ENCODE measurements at regions not wholly inside any gene's neighbourhood (a gene's known extent, or its start where the extent isn't known, plus 50 kb on each side); places are given as distances from the start of the nearest gene placed in this dataset.

DNA sequence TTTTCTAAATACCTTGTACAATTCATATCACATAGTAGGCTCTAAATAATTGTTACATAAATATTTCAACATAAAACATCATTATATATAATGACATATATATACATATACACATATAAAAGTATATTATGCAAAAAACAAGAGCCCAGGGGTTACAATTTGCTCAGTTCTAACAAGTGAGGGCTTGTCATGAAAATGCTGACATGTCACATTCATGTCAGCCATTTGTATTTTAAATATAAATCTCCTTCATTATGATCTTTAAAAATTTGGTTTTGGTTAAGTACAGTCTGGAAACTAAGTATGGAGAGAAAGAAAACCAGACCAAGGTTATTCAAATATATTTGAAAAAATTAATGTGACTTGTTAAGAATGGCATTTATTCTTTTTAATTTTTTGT is 2745.4 kb downstream of the PCDH7 start:
- Histone ChIP-seq H3K4me3 (no peak overlapping the region), H3F3A (ENCODE audit: insufficient read depth) (no peaks in the 10 kb centered on the region), H3K9me3 (ENCODE audit: low read depth) (no peaks in the 10 kb centered on the region), H3K27me3 (replicated peaks; ENCODE audit: insufficient read depth) (no peaks in the 10 kb centered on the region), H4K20me1 (ENCODE audit: insufficient read depth) (no peaks in the 10 kb centered on the region), H2AFZ (no peak overlapping the region), H3K27ac (no peak overlapping the region), H3K4me1 (ENCODE audit: insufficient read depth) (no peaks in the 10 kb centered on the region), H3K4me2 (ENCODE audit: unreplicated experiment) (no peak overlapping the region), H3K36me3 (ENCODE audit: low read depth) (no peaks in the 10 kb centered on the region), H3K9me2 (ENCODE audit: insufficient read depth) (no peaks in the 10 kb centered on the region; the same call in 1 of the 2 replicates), H3K9ac (no peak overlapping the region), H3K79me2 (ENCODE audit: insufficient read depth) (no peaks in the 10 kb centered on the region)
- TF ChIP-seq EZH2 (IDR thresholded peaks at IDR 0.05; ENCODE audit: insufficient read depth, poor library complexity, severe bottlenecking) (no peak), EZH2phosphoT487 (IDR thresholded peaks at IDR 0.05; ENCODE audit: insufficient read depth, low read depth) (no peak)
- in situ Hi-C loops (cut with MboI) = no loop called here
- no peak for DNase-seq

DNA sequence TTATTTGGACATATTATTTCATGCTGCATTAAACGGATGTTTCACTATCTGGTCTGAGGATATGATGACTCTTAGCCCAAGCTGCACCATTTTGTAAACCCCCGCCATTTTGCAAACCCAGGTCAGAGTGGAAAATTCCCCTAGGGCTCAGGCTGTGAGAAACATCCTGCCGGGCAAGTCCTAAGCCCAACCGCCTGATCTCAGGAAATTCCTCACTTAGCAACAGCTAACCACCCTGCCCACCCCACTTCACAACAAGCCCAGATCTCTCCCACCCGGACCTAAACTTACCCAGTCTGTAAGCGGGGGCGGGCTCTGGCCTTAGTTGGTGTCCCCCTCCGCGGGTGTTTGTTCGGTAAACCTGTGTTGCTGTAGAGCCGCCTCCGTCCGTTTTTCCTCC is 2747.1 kb downstream of the PCDH7 start:
- in situ Hi-C loops (cut with MboI) = no loop called here
- Histone ChIP-seq H3K9ac (no peak overlapping the region), H3K4me3 (no peak overlapping the region), H4K20me1 (ENCODE audit: insufficient read depth) (no peaks in the 10 kb centered on the region), H3K27me3 (replicated peaks; ENCODE audit: insufficient read depth) (no peaks in the 10 kb centered on the region), H3K9me3 (ENCODE audit: low read depth) (no peaks in the 10 kb centered on the region), H2AFZ (no peak overlapping the region), H3K4me1 (ENCODE audit: insufficient read depth) (no peaks in the 10 kb centered on the region), H3K4me2 (ENCODE audit: unreplicated experiment) (no peak overlapping the region), H3K79me2 (ENCODE audit: insufficient read depth) (no peaks in the 10 kb centered on the region), H3K27ac (no peak overlapping the region), H3F3A (ENCODE audit: insufficient read depth) (no peaks in the 10 kb centered on the region), H3K36me3 (ENCODE audit: low read depth) (no peaks in the 10 kb centered on the region), H3K9me2 (ENCODE audit: insufficient read depth) (no peaks in the 10 kb centered on the region; the same call in 1 of the 2 replicates)
- TF ChIP-seq EZH2 (IDR thresholded peaks at IDR 0.05; ENCODE audit: insufficient read depth, poor library complexity, severe bottlenecking) = no peak
- no peak for TF ChIP-seq EZH2phosphoT487 (IDR thresholded peaks at IDR 0.05; ENCODE audit: insufficient read depth, low read depth)
- DNase-seq = no peak
- 67% methylated on average over 13 of the region's 13 CpGs for WGBS, 2 experiments (ENCODE audit: low coverage in 1 of 2, low lambda C conversion rate in 2 of 2, missing lambda C conversion rate in 2 of 2)

DNA sequence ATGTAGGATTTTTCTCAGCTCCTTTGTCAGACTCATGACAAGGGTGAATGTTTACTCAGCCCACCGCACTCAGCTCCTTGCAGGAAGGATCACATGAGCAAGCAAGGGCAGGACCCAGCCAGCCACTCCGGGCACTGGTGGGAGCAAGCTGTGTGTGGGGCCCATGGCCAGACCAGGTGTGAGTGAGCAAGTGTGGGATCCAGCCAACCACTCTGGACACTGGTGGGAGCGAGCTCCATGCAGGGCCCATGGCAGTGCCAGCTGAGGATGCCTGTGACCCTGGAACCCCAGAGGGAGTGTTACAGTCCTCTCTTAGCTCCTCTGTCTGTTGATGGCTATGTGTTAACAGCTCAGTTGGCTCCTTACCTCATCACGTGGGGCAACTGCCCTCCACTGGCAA is 2750.6 kb downstream of the PCDH7 start:
- 30 to 38% methylated on average over 4 of the region's 4 CpGs for WGBS, 2 experiments (ENCODE audit: low coverage in 1 of 2, low lambda C conversion rate in 2 of 2, missing lambda C conversion rate in 2 of 2)

GRCh38 chr4:33477715-33478114 is 2757.5 kb downstream of the PCDH7 start:
- H3K27ac ChIP-seq = no peak overlapping the region
- H3K9ac ChIP-seq = no peak overlapping the region

More for the DNA sequence above, 2750.6 kb downstream of the PCDH7 start:
- Histone ChIP-seq H3K27ac (no peak overlapping the region), H3K9me2 (ENCODE audit: insufficient read depth) (no peaks in the 10 kb centered on the region), H3K79me2 (ENCODE audit: insufficient read depth) (no peaks in the 10 kb centered on the region), H3F3A (ENCODE audit: insufficient read depth) (no peaks in the 10 kb centered on the region), H2AFZ (no peak overlapping the region), H3K4me3 (no peak overlapping the region), H3K4me2 (ENCODE audit: unreplicated experiment) (no peak overlapping the region), H3K36me3 (ENCODE audit: low read depth) (no peaks in the 10 kb centered on the region), H3K27me3 (replicated peaks; ENCODE audit: insufficient read depth) (no peaks in the 10 kb centered on the region), H3K9ac (no peak overlapping the region), H3K9me3 (ENCODE audit: low read depth) (no peaks in the 10 kb centered on the region), H4K20me1 (ENCODE audit: insufficient read depth) (no peaks in the 10 kb centered on the region), H3K4me1 (ENCODE audit: insufficient read depth) (no peaks in the 10 kb centered on the region)
- DNase-seq = no peak
- in situ Hi-C loops (cut with MboI) = no loop called here
- TF ChIP-seq EZH2 (IDR thresholded peaks at IDR 0.05; ENCODE audit: insufficient read depth, poor library complexity, severe bottlenecking) (no peak), EZH2phosphoT487 (IDR thresholded peaks at IDR 0.05; ENCODE audit: insufficient read depth, low read depth) (no peak)

DNA sequence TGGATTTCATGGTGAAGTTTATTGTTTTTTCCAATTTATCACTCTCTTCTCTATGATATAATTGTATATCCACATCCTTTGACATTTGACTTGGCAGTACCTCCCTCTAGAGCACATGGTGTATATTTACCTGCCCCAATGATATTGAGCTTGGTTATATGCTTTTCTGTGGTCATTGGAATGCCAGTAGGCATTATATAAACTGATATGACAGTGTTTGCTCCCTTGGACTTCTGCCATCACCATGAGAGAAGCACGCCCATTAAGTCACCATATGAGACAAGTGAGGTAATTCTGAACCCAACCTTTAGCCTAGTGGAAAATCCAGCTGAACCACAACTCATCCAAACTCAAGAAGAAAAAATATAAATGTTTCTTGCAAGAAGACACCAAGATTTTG is 2761.5 kb downstream of the ARAP2 start:
- in situ Hi-C loops (cut with MboI) = no loop called here
- H3F3A ChIP-seq (ENCODE audit: insufficient read depth) = no peaks in the 10 kb centered on the region

More at GRCh38 chr4:33477715-33478114, 2757.5 kb downstream of the PCDH7 start:
- Histone ChIP-seq H2AFZ (no peak overlapping the region), H3K27me3 (replicated peaks; ENCODE audit: insufficient read depth) (no peaks in the 10 kb centered on the region), H3K36me3 (ENCODE audit: low read depth) (no peaks in the 10 kb centered on the region), H3K4me2 (ENCODE audit: unreplicated experiment) (no peak overlapping the region), H3K4me1 (ENCODE audit: insufficient read depth) (no peaks in the 10 kb centered on the region), H3F3A (ENCODE audit: insufficient read depth) (no peaks in the 10 kb centered on the region), H3K9me2 (ENCODE audit: insufficient read depth) (no peaks in the 10 kb centered on the region), H3K9me3 (ENCODE audit: low read depth) (no peaks in the 10 kb centered on the region), H3K79me2 (ENCODE audit: insufficient read depth) (no peaks in the 10 kb centered on the region), H3K4me3 (no peak overlapping the region), H4K20me1 (ENCODE audit: insufficient read depth) (no peaks in the 10 kb centered on the region)
- DNase-seq = no peak
- WGBS, 2 experiments (ENCODE audit: low coverage in 1 of 2, low lambda C conversion rate in 2 of 2, missing lambda C conversion rate in 2 of 2) = 8 to 21% methylated on average over 4 of the region's 4 CpGs
- no peak for TF ChIP-seq EZH2phosphoT487 (IDR thresholded peaks at IDR 0.05; ENCODE audit: insufficient read depth, low read depth)
- no peak for TF ChIP-seq EZH2 (IDR thresholded peaks at IDR 0.05; ENCODE audit: insufficient read depth, poor library complexity, severe bottlenecking)
- in situ Hi-C loops (cut with MboI) = no loop called here

More for the DNA sequence above, 2761.5 kb downstream of the ARAP2 start:
- no peak overlapping the region for H3K4me2 ChIP-seq (ENCODE audit: unreplicated experiment)
- H3K79me2 ChIP-seq (ENCODE audit: insufficient read depth) = no peaks in the 10 kb centered on the region
- DNase-seq = no peak
- TF ChIP-seq EZH2 (IDR thresholded peaks at IDR 0.05; ENCODE audit: insufficient read depth, poor library complexity, severe bottlenecking) (no peak), EZH2phosphoT487 (IDR thresholded peaks at IDR 0.05; ENCODE audit: insufficient read depth, low read depth) (no peak)
- no peaks in the 10 kb centered on the region for H3K9me3 ChIP-seq (ENCODE audit: low read depth)
- H3K9me2 ChIP-seq (ENCODE audit: insufficient read depth) = no peaks in the 10 kb centered on the region
- no peaks in the 10 kb centered on the region for H3K36me3 ChIP-seq (ENCODE audit: low read depth)
- WGBS, 2 experiments (ENCODE audit: low coverage in 1 of 2, low lambda C conversion rate in 2 of 2, missing lambda C conversion rate in 2 of 2) = 4 to 15% methylated on average over 1 of the region's 1 CpG
- no peak overlapping the region for H2AFZ ChIP-seq
- H3K9ac ChIP-seq = no peak overlapping the region
- H3K4me1 ChIP-seq (ENCODE audit: insufficient read depth) = no peaks in the 10 kb centered on the region
- no peaks in the 10 kb centered on the region for H3K27me3 ChIP-seq (replicated peaks; ENCODE audit: insufficient read depth)
- no peak overlapping the region for H3K27ac ChIP-seq
- no peak overlapping the region for H3K4me3 ChIP-seq
- H4K20me1 ChIP-seq (ENCODE audit: insufficient read depth) = no peaks in the 10 kb centered on the region
